ENCODE measurements at regions not wholly inside any gene's neighbourhood (a gene's known extent, or its start where the extent isn't known, plus 50 kb on each side); places are given as distances from the start of the nearest gene placed in this dataset.

GRCh38 chr2:234198976-234199375 lies 148.5 kb downstream of the SPP2 start:
- intact Hi-C loops (cut with micrococcal nuclease) = no loop called here
- Histone ChIP-seq H3K9ac (ENCODE audit: low read length) (no peak overlapping the region), H3K9me3 (ENCODE audit: control insufficient read depth in 1 of 2, insufficient read depth in 1 of 2, low read depth in 1 of 2, low read length in 2 of 2) (no peaks in the 10 kb centered on the region), H3K27ac (ENCODE audit: low read depth, low read length) (no peak overlapping the region), H3K79me2 (ENCODE audit: insufficient read depth, low read length) (no peaks in the 10 kb centered on the region), H2AFZ (ENCODE audit: low read depth, low read length, poor library complexity, severe bottlenecking) (no peak overlapping the region), H3K4me2 (ENCODE audit: low read length) (no peak overlapping the region), H3K9me2 (ENCODE audit: insufficient read depth) (no peaks in the 10 kb centered on the region), H3K36me3 (ENCODE audit: control insufficient read depth in 1 of 2, insufficient read depth in 2 of 2, low read length in 2 of 2) (no peaks in the 10 kb centered on the region), H3K4me3 (replicated peaks in 1 of 2; ENCODE audit: low read depth in 1 of 2, low read length in 2 of 2) (no peak overlapping the region), H3K27me3 (ENCODE audit: insufficient read depth, low read length) (peaks cover 53% of the 10 kb centered on the region; the same call in 1 of the 2 replicates), H4K20me1 (ENCODE audit: insufficient read depth) (no peaks in the 10 kb centered on the region), H3K4me1 (ENCODE audit: control insufficient read depth in 1 of 2, insufficient read depth in 2 of 2, low read length in 2 of 2) (peaks cover 12 to 18% of the 10 kb centered on the region in 2 experiments; a peak in 3 of 4 replicates)
- DNase-seq (ENCODE audit: low read depth, low spot score) (no peak), ATAC-seq (no peak)
- ChIA-PET RAD21 (ENCODE audit: low non-redundant PET in 1 of 2, low total read pairs in 2 of 2, uncharacterized antibody in 2 of 2, unreplicated experiment in 2 of 2) (no interaction called here), POLR2A (no interaction called here), CTCF (no interaction called here)
- BruUV-seq (replicated peaks) = no TSS peak
- no peak for TF ChIP-seq TCF7L2 (IDR thresholded peaks at IDR 0.05; ENCODE audit: borderline replicate concordance, extremely low read depth, insufficient read depth, insufficient read length)

- DNase-seq (ENCODE audit: low read depth, low spot score) (no peak), ATAC-seq (no peak)
- intact Hi-C loops (cut with micrococcal nuclease) = no loop called here
- no peaks in the 10 kb centered on the region for H3K79me2 ChIP-seq (ENCODE audit: insufficient read depth, low read length)
- no TSS peak for BruUV-seq (replicated peaks)
- H2AFZ ChIP-seq (ENCODE audit: low read depth, low read length, poor library complexity, severe bottlenecking) = no peak overlapping the region
- no peak overlapping the region for H3K4me3 ChIP-seq (replicated peaks in 1 of 2; ENCODE audit: low read depth in 1 of 2, low read length in 2 of 2)
- no peaks in the 10 kb centered on the region for H3K9me2 ChIP-seq (ENCODE audit: insufficient read depth)
- peaks cover 35% of the 10 kb centered on the region; the same call in 1 of the 2 replicates for H3K27me3 ChIP-seq (ENCODE audit: insufficient read depth, low read length)
- no peak for TF ChIP-seq CEBPB (IDR thresholded peaks at IDR 0.05; ENCODE audit: low read depth)
- no peaks in the 10 kb centered on the region for H3K36me3 ChIP-seq (ENCODE audit: control insufficient read depth in 1 of 2, insufficient read depth in 2 of 2, low read length in 2 of 2)
- no peak overlapping the region for H3K4me2 ChIP-seq (ENCODE audit: low read length)
- CTCF ChIA-PET = no interaction called here
- POLR2A ChIA-PET = no interaction called here
- peaks cover 0 to 9% of the 10 kb centered on the region in 2 experiments; a peak in 2 of 4 replicates for H3K4me1 ChIP-seq (ENCODE audit: control insufficient read depth in 1 of 2, insufficient read depth in 2 of 2, low read length in 2 of 2)
- H3K9me3 ChIP-seq (ENCODE audit: control insufficient read depth in 1 of 2, insufficient read depth in 1 of 2, low read depth in 1 of 2, low read length in 2 of 2) = no peaks in the 10 kb centered on the region
- no peak overlapping the region for H3K27ac ChIP-seq (ENCODE audit: low read depth, low read length)
- RAD21 ChIA-PET (ENCODE audit: low non-redundant PET in 1 of 2, low total read pairs in 2 of 2, uncharacterized antibody in 2 of 2, unreplicated experiment in 2 of 2) = no interaction called here
- no peaks in the 10 kb centered on the region for H4K20me1 ChIP-seq (ENCODE audit: insufficient read depth)
- H3K9ac ChIP-seq (ENCODE audit: low read length) = no peak overlapping the region
Observed at GRCh38 chr2:234195516-234195915, 145.0 kb downstream of the SPP2 start.

- H3K4me1 ChIP-seq (ENCODE audit: control insufficient read depth in 1 of 2, insufficient read depth in 2 of 2, low read length in 2 of 2) = peaks cover 0 to 9% of the 10 kb centered on the region in 2 experiments; a peak in 2 of 4 replicates
- no peaks in the 10 kb centered on the region for H3K9me3 ChIP-seq (ENCODE audit: control insufficient read depth in 1 of 2, insufficient read depth in 1 of 2, low read depth in 1 of 2, low read length in 2 of 2)
- H3K27me3 ChIP-seq (ENCODE audit: insufficient read depth, low read length) = peaks cover 26% of the 10 kb centered on the region; the same call in 1 of the 2 replicates
- H3K9ac ChIP-seq (ENCODE audit: low read length) = no peak overlapping the region
- H3K4me3 ChIP-seq (replicated peaks in 1 of 2; ENCODE audit: low read depth in 1 of 2, low read length in 2 of 2) = no peak overlapping the region
- ChIA-PET POLR2A (no interaction called here), RAD21 (ENCODE audit: low non-redundant PET in 1 of 2, low total read pairs in 2 of 2, uncharacterized antibody in 2 of 2, unreplicated experiment in 2 of 2) (no interaction called here), CTCF (no interaction called here)
- no peak for DNase-seq (ENCODE audit: low read depth, low spot score)
- no peaks in the 10 kb centered on the region for H3K36me3 ChIP-seq (ENCODE audit: control insufficient read depth in 1 of 2, insufficient read depth in 2 of 2, low read length in 2 of 2)
- no peak overlapping the region for H2AFZ ChIP-seq (ENCODE audit: low read depth, low read length, poor library complexity, severe bottlenecking)
- no peak overlapping the region for H3K4me2 ChIP-seq (ENCODE audit: low read length)
- intact Hi-C loops (cut with micrococcal nuclease) = no loop called here
- BruUV-seq (replicated peaks) = no TSS peak
- no peaks in the 10 kb centered on the region for H3K9me2 ChIP-seq (ENCODE audit: insufficient read depth)
- H4K20me1 ChIP-seq (ENCODE audit: insufficient read depth) = no peaks in the 10 kb centered on the region
- H3K27ac ChIP-seq (ENCODE audit: low read depth, low read length) = no peak overlapping the region
- no peaks in the 10 kb centered on the region for H3K79me2 ChIP-seq (ENCODE audit: insufficient read depth, low read length)
- no peak for ATAC-seq
- no peak for TF ChIP-seq YY1 (IDR thresholded peaks at IDR 0.05; ENCODE audit: extremely low read depth, insufficient replicate concordance, low read depth, low read length)
- TF ChIP-seq POLR2A (IDR thresholded peaks at IDR 0.05; ENCODE audit: borderline replicate concordance, extremely low read depth, insufficient read depth, insufficient read length) = no peak
- TF ChIP-seq CBX3 (IDR thresholded peaks at IDR 0.05; ENCODE audit: low read depth) = no peak
- no peak for TF ChIP-seq SIN3A (IDR thresholded peaks at IDR 0.05; ENCODE audit: low read depth)
- TF ChIP-seq ZFX (IDR thresholded peaks at IDR 0.05) = no peak
- no peak for TF ChIP-seq ZNF274 (IDR thresholded peaks at IDR 0.05; ENCODE audit: low read depth, low read length)
- no peak for TF ChIP-seq ELF1 (IDR thresholded peaks at IDR 0.05; ENCODE audit: borderline replicate concordance, low read depth)
- no peak for TF ChIP-seq FOSL1 (IDR thresholded peaks at IDR 0.05; ENCODE audit: low read depth)
- no peak for TF ChIP-seq ATF3 (IDR thresholded peaks at IDR 0.05)
- no peak for TF ChIP-seq RAD21 (IDR thresholded peaks at IDR 0.05; ENCODE audit: low read depth)
- TF ChIP-seq MAX (IDR thresholded peaks at IDR 0.05) = no peak
- no peak for TF ChIP-seq CEBPB (IDR thresholded peaks at IDR 0.05; ENCODE audit: low read depth)
- no peak for TF ChIP-seq JUND (IDR thresholded peaks at IDR 0.05)
- no peak for TF ChIP-seq POLR2AphosphoS5 (IDR thresholded peaks at IDR 0.05; ENCODE audit: low read depth, low read length)
- no peak for TF ChIP-seq EZH2 (IDR thresholded peaks at IDR 0.05)
- no peak for TF ChIP-seq EGR1 (IDR thresholded peaks at IDR 0.05; ENCODE audit: low read depth)
Observed at GRCh38 chr2:234193977-234194563, 143.6 kb downstream of the SPP2 start.

Measured in HCT116 (cell line).